HG03064 (cell line): ENCODE measurements at regions not wholly inside any gene's neighbourhood (a gene's known extent, or its start where the extent isn't known, plus 50 kb on each side); places are given as distances from the start of the nearest gene placed in this dataset.
"Not testable (repeated sequence)": the region's sequence is repeated elsewhere in the genome, so short reads cannot be mapped to it uniquely, and the experiment has no call there.

Source experiments
- ATAC-seq: cut with Tn5 transposase; IDR thresholded peaks from one replicate; pipeline ENCODE4 v1.9.1; 2021; ENCODE audit warnings: low read depth; ENCODE audit not compliant: unreplicated experiment

DNA sequence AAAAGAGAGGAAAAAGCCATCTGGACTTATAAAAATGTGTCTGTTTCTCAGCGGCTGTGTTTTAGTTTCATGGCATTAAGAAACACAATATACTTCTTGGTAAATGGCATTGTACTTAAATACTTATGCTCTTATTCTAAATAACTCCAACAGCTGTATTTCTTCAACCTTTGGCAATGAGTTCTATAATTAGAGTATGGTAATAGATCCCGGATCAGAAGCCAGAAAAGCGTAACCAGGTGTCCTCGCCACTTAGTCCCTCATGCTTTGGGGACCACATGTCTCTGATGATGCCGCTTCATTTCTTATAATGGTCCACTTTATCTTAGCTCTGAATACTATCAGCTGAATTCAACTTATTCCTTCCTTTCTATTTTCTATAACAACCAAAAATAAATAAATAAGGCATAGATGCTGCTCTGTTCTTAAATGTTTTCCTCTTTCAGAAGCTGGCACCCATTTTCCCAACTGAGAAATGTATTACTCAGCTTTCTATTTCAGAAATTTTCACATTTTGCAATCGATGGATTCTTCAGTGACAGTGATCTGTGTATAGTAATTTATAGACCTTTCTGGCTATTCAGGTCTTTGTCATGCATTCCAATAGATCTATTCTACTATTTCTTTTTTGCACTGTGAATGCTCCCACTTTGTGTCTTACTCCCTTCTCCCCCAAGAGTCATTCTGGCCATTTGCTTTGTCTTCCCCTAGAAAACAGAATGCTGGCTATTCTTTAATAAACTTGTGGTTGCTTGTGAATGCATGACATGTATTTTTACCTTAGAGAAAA is 87.6 kb upstream of the KBTBD8 start:
- no peak for ATAC-seq

- ATAC-seq, result no peak
These were observed 85.8 kb upstream of the KBTBD8 start for GRCh38 chr3:66912306-66912705.

- ATAC-seq, result no peak
These were observed 76.0 kb upstream of the KBTBD8 start for GRCh38 chr3:66922058-66922457.

DNA sequence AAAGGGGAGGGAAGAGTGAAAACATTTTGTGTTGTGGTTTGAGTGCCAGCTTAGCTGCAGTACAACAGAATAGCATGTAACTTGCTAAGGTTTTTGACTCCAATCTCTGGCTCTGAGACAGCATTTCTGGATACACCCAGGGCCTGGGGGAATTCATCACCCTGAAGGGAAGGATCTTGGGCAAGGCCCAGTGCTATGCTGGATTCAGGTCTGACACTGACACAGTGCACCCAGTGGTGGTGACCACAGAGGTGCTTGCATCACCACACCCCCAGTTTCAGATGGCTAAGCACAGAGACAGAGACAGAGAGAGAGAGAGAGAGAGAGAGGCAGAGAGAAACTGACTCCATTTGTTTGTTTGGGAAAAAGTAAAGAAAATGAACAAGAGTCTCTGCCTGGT is 74.1 kb upstream of the KBTBD8 start:
- ATAC-seq, result no peak

- no peak for ATAC-seq
These were observed 69.9 kb upstream of the KBTBD8 start for GRCh38 chr3:66928252-66928651.

DNA sequence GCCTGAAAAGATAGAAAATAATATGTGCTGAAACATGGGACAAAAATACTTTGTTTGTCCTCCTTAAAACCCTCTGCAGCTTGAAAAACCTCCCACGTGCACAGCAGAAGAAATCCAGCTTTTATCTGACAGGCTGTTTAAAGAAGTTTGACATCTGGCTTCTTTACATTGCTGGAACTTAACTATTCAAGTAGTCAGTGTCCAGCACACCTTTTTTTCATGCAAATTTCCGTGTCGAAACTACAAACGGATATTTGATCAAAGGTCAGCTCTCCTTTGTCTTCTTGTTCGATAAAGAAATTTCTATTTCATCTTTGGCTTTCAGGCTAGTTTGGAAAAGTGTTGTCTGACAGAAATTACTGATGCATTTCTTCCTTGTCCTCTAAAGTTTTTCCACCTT is 66.8 kb upstream of the KBTBD8 start:
- no peak for ATAC-seq

DNA sequence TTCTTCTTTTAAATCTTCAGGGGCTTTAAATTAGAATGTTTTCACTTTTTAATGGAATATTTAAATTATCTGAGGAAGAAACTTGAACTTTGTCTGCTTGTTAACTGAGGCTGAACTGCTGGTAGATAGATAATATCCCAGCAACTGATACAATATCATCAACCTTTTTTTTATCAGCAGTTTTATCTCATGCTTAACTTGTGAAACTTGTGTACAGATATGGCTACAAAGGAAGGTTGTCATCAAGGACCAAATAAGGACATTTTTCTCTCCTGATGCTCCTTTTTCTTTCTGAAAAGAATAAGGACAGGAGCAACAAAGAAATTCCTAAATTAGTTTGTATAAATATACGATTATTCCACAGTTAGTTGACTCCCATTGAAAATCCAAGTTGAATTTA is 66.4 kb upstream of the KBTBD8 start:
- ATAC-seq, result no peak

DNA sequence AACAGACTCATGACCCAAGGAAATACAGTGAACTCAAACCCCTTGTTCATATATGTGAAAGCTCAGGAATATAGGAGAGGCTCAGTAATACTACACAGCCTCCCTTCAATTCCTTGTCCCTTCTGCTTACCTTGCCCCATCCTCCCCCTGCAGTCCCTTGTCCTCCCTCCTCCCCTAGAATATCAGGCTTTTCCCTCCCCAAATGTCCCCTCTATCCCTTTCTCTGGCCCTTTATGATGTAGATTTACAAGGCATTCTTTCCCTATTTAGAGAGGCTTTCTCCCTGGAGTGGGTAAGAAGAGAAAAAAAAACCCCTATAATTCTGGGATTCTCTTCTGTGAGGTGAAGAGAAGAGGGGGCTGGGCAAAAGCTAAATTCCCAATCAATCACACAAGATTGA is 64.9 kb upstream of the KBTBD8 start:
- ATAC-seq, result no peak

GRCh38 chr3:66934041-66934440 is 64.1 kb upstream of the KBTBD8 start:
- no peak for ATAC-seq

GRCh38 chr3:66934725-66935124 is 63.4 kb upstream of the KBTBD8 start:
- ATAC-seq, result no peak

- ATAC-seq, result not testable (repeated sequence)
These were observed 61.1 kb upstream of the KBTBD8 start for GRCh38 chr3:66937041-66937440.

- no peak for ATAC-seq
These were observed 59.7 kb upstream of the KBTBD8 start for GRCh38 chr3:66938338-66938963.

- ATAC-seq, result no peak
These were observed 50.1 kb upstream of the KBTBD8 start for GRCh38 chr3:66948041-66948440.
